Skeletal muscle tissue (tissue), 3 donors: ENCODE measurements at regions not wholly inside any gene's neighbourhood (a gene's known extent, or its start where the extent isn't known, plus 50 kb on each side); places are given as distances from the start of the nearest gene placed in this dataset.
"Not testable (repeated sequence)": the region's sequence is repeated elsewhere in the genome, so short reads cannot be mapped to it uniquely, and the experiment has no call there.

Experiments used
- H3K27ac ChIP-seq: one replicate; pipeline ENCODE4 v1.7.0; 2013; ENCODE audit warnings: mild to moderate bottlenecking, low read depth, low read length, inconsistent platforms
- H3K27me3 ChIP-seq, 3 donors: one replicate each; pipeline ENCODE4 v1.7.0; 2013; ENCODE audit warnings: low read length in 3 of 3; ENCODE audit not compliant: control insufficient read depth in 3 of 3, insufficient read depth in 3 of 3
- H3K36me3 ChIP-seq, 3 donors: one replicate each; pipeline ENCODE4 v1.7.0; 2013; ENCODE audit warnings: low read length in 3 of 3; ENCODE audit not compliant: control insufficient read depth in 3 of 3, insufficient read depth in 3 of 3
- H3K4me1 ChIP-seq, 3 donors: one replicate each; pipeline ENCODE4 v1.7.0; 2013; ENCODE audit warnings: low read length in 3 of 3, mild to moderate bottlenecking in 3 of 3; ENCODE audit not compliant: control insufficient read depth in 3 of 3, insufficient read depth in 3 of 3
- H3K4me3 ChIP-seq, 3 donors: one replicate each; pipeline ENCODE4 v1.7.0; 2013; ENCODE audit warnings: low read length in 3 of 3
- H3K9ac ChIP-seq, 3 donors: one replicate each; pipeline ENCODE4 v1.7.0; 2013; ENCODE audit warnings: low read length in 3 of 3, mild to moderate bottlenecking in 3 of 3, moderate library complexity in 2 of 3, low read depth in 1 of 3
- H3K9me3 ChIP-seq, 3 donors: one replicate each; pipeline ENCODE4 v1.7.0; 2013; ENCODE audit warnings: low read length in 3 of 3; ENCODE audit not compliant: control insufficient read depth in 3 of 3
- donor health status: Osteomylitis.

GRCh38 chr12:90741611-90742010 is 213.4 kb downstream of the CCER1 start:
- Histone ChIP-seq H3K27ac (no peak overlapping the region), H3K4me1 (no peaks in the 10 kb centered on the region), H3K27me3 (no peaks in the 10 kb centered on the region), H3K9me3 (no peaks in the 10 kb centered on the region), H3K36me3 (no peaks in the 10 kb centered on the region), H3K9ac (no peak overlapping the region), H3K4me3 (no peak overlapping the region)

GRCh38 chr12:90729736-90730135 is 225.2 kb downstream of the CCER1 start:
- H3K9me3 ChIP-seq: no peaks in the 10 kb centered on the region
- H3K4me3 ChIP-seq: no peak overlapping the region
- no peaks in the 10 kb centered on the region for H3K36me3 ChIP-seq
- no peaks in the 10 kb centered on the region for H3K4me1 ChIP-seq
- no peak overlapping the region for H3K9ac ChIP-seq
- H3K27ac ChIP-seq: no peak overlapping the region
- no peaks in the 10 kb centered on the region for H3K27me3 ChIP-seq

GRCh38 chr12:90712671-90713070 is 242.3 kb downstream of the CCER1 start:
- Histone ChIP-seq H3K27ac (no peak overlapping the region), H3K9ac (no peak overlapping the region), H3K4me3 (no peak overlapping the region), H3K36me3 (no peaks in the 10 kb centered on the region), H3K4me1 (no peaks in the 10 kb centered on the region), H3K9me3 (no peaks in the 10 kb centered on the region), H3K27me3 (no peaks in the 10 kb centered on the region)

GRCh38 chr12:90710711-90711110 is 244.3 kb downstream of the CCER1 start:
- Histone ChIP-seq H3K27me3 (no peaks in the 10 kb centered on the region), H3K9ac (no peak overlapping the region), H3K36me3 (no peaks in the 10 kb centered on the region), H3K4me1 (no peaks in the 10 kb centered on the region), H3K9me3 (no peaks in the 10 kb centered on the region), H3K27ac (no peak overlapping the region), H3K4me3 (no peak overlapping the region)

GRCh38 chr12:90706036-90706435 is 248.9 kb downstream of the CCER1 start:
- Histone ChIP-seq H3K9ac (no peak overlapping the region), H3K9me3 (no peaks in the 10 kb centered on the region), H3K27ac (no peak overlapping the region), H3K27me3 (no peaks in the 10 kb centered on the region), H3K4me1 (no peaks in the 10 kb centered on the region), H3K36me3 (no peaks in the 10 kb centered on the region), H3K4me3 (no peak overlapping the region)

- no peaks in the 10 kb centered on the region for H3K4me1 ChIP-seq
- H3K9me3 ChIP-seq: no peaks in the 10 kb centered on the region
- no peak overlapping the region for H3K9ac ChIP-seq
- H3K36me3 ChIP-seq: no peaks in the 10 kb centered on the region
- H3K4me3 ChIP-seq: no peak overlapping the region
- H3K27me3 ChIP-seq: no peaks in the 10 kb centered on the region
- no peak overlapping the region for H3K27ac ChIP-seq
Measured at GRCh38 chr12:90695415-90695814, 259.6 kb downstream of the CCER1 start.

GRCh38 chr12:90690120-90690519 is 264.9 kb downstream of the CCER1 start:
- no peak overlapping the region for H3K27ac ChIP-seq
- no peak overlapping the region for H3K9ac ChIP-seq
- no peaks in the 10 kb centered on the region for H3K27me3 ChIP-seq
- no peaks in the 10 kb centered on the region for H3K36me3 ChIP-seq
- H3K4me3 ChIP-seq: no peak overlapping the region
- H3K9me3 ChIP-seq: no peaks in the 10 kb centered on the region
- no peaks in the 10 kb centered on the region for H3K4me1 ChIP-seq

- H3K4me3 ChIP-seq, H3K27me3 ChIP-seq: not testable (repeated sequence)
Measured at GRCh38 chr12:90687682-90688081, 267.3 kb downstream of the CCER1 start.

GRCh38 chr12:90683871-90684270 is 271.1 kb downstream of the CCER1 start:
- Histone ChIP-seq H3K4me1 (no peaks in the 10 kb centered on the region), H3K9me3 (no peaks in the 10 kb centered on the region), H3K36me3 (no peaks in the 10 kb centered on the region), H3K4me3 (no peak overlapping the region), H3K27me3 (no peaks in the 10 kb centered on the region), H3K27ac (no peak overlapping the region), H3K9ac (no peak overlapping the region)

More at GRCh38 chr12:90687682-90688081, 267.3 kb downstream of the CCER1 start:
- H3K9ac ChIP-seq, H3K4me1 ChIP-seq, H3K9me3 ChIP-seq, H3K36me3 ChIP-seq, H3K27ac ChIP-seq: not testable (repeated sequence)

GRCh38 chr12:90682398-90682797 is 272.6 kb downstream of the CCER1 start:
- no peak overlapping the region for H3K27ac ChIP-seq
- no peaks in the 10 kb centered on the region for H3K27me3 ChIP-seq
- H3K4me1 ChIP-seq: no peaks in the 10 kb centered on the region
- no peaks in the 10 kb centered on the region for H3K36me3 ChIP-seq
- no peak overlapping the region for H3K4me3 ChIP-seq
- H3K9ac ChIP-seq: no peak overlapping the region
- H3K9me3 ChIP-seq: no peaks in the 10 kb centered on the region

GRCh38 chr12:90679674-90680073 is 275.3 kb downstream of the CCER1 start:
- H3K9me3 ChIP-seq: no peaks in the 10 kb centered on the region
- no peaks in the 10 kb centered on the region for H3K36me3 ChIP-seq
- no peak overlapping the region for H3K9ac ChIP-seq
- no peaks in the 10 kb centered on the region for H3K4me1 ChIP-seq
- no peak overlapping the region for H3K27ac ChIP-seq
- no peak overlapping the region for H3K4me3 ChIP-seq
- no peaks in the 10 kb centered on the region for H3K27me3 ChIP-seq
